GM18519 (cell line): ENCODE measurements at regions not wholly inside any gene's neighbourhood (a gene's known extent, or its start where the extent isn't known, plus 50 kb on each side); places are given as distances from the start of the nearest gene placed in this dataset.

Experiments used
- ATAC-seq: cut with Tn5 transposase; IDR thresholded peaks from one replicate; pipeline ENCODE4 v1.9.1; 2021; ENCODE audit warnings: mild to moderate bottlenecking, moderate library complexity; ENCODE audit not compliant: unreplicated experiment, low FRiP score

GRCh38 chr2:125681576-125681975 lies 974.4 kb upstream of the GYPC start:
- ATAC-seq: no peak

- ATAC-seq: no peak
These were observed 973.8 kb upstream of the GYPC start for GRCh38 chr2:125681976-125682805.

- ATAC-seq: no peak
These were observed 971.7 kb upstream of the GYPC start for GRCh38 chr2:125684256-125684655.

GRCh38 chr2:125684932-125685331 lies 971.0 kb upstream of the GYPC start:
- ATAC-seq: no peak

- ATAC-seq: no peak
These were observed 959.4 kb upstream of the GYPC start for GRCh38 chr2:125696560-125696959.

GRCh38 chr2:125698280-125698679 lies 957.7 kb upstream of the GYPC start:
- ATAC-seq: no peak

GRCh38 chr2:125701070-125701469 lies 954.9 kb upstream of the GYPC start:
- ATAC-seq: no peak

GRCh38 chr2:125707611-125708010 lies 948.3 kb upstream of the GYPC start:
- ATAC-seq: no peak

- ATAC-seq: no peak
These were observed 945.4 kb upstream of the GYPC start for GRCh38 chr2:125710561-125710960.

GRCh38 chr2:125711075-125711474 lies 944.9 kb upstream of the GYPC start:
- ATAC-seq: no peak

GRCh38 chr2:125713533-125713932 lies 942.4 kb upstream of the GYPC start:
- ATAC-seq: no peak

GRCh38 chr2:125721072-125721721 lies 934.8 kb upstream of the GYPC start:
- no peak for ATAC-seq

- ATAC-seq: no peak
These were observed 925.0 kb upstream of the GYPC start for GRCh38 chr2:125730921-125731320.

- no peak for ATAC-seq
These were observed 919.7 kb upstream of the GYPC start for GRCh38 chr2:125736306-125736705.

GRCh38 chr2:125745514-125745913 lies 910.4 kb upstream of the GYPC start:
- no peak for ATAC-seq

- no peak for ATAC-seq
These were observed 909.4 kb upstream of the GYPC start for GRCh38 chr2:125746321-125747164.

- ATAC-seq: no peak
These were observed 908.9 kb upstream of the GYPC start for GRCh38 chr2:125747165-125747425.

GRCh38 chr2:125756431-125756830 lies 899.5 kb upstream of the GYPC start:
- no peak for ATAC-seq

- ATAC-seq: no peak
These were observed 859.2 kb upstream of the GYPC start for GRCh38 chr2:125796784-125797183.

- no peak for ATAC-seq
These were observed 858.8 kb upstream of the GYPC start for GRCh38 chr2:125797192-125797591.

GRCh38 chr2:125822746-125823145 lies 833.2 kb upstream of the GYPC start:
- ATAC-seq: no peak
